ENCODE measurements at regions not wholly inside any gene's neighbourhood (a gene's known extent, or its start where the extent isn't known, plus 50 kb on each side); places are given as distances from the start of the nearest gene placed in this dataset.

GRCh38 chr1:87955038-87955437 lies 626.4 kb downstream of the LMO4 start:
- TF ChIP-seq, protein P1, sequence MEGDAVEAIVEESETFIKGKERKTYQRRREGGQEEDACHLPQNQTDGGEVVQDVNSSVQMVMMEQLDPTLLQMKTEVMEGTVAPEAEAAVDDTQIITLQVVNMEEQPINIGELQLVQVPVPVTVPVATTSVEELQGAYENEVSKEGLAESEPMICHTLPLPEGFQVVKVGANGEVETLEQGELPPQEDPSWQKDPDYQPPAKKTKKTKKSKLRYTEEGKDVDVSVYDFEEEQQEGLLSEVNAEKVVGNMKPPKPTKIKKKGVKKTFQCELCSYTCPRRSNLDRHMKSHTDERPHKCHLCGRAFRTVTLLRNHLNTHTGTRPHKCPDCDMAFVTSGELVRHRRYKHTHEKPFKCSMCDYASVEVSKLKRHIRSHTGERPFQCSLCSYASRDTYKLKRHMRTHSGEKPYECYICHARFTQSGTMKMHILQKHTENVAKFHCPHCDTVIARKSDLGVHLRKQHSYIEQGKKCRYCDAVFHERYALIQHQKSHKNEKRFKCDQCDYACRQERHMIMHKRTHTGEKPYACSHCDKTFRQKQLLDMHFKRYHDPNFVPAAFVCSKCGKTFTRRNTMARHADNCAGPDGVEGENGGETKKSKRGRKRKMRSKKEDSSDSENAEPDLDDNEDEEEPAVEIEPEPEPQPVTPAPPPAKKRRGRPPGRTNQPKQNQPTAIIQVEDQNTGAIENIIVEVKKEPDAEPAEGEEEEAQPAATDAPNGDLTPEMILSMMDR (IDR thresholded peaks at IDR 0.05; ENCODE audit: insufficient read depth, low read length): no peak
- no peak for TF ChIP-seq REST (IDR thresholded peaks at IDR 0.05; ENCODE audit: insufficient replicate concordance, low read depth)

All from HL-60 (cell line).